ENCODE measurements at regions not wholly inside any gene's neighbourhood (a gene's known extent, or its start where the extent isn't known, plus 50 kb on each side); places are given as distances from the start of the nearest gene placed in this dataset.

GRCh38 chr19:46546194-46546896 lies 50.7 kb upstream of the PNMA8B start (continued):
- TF ChIP-seq FOXP1 (CRISPR knock-in tag; IDR thresholded peaks at IDR 0.05) (no peak), ETS1 (conservative IDR thresholded peaks at IDR 0.05; ENCODE audit: control insufficient read depth, low read depth, low read length) (peak; percentile 88), CXXC5 (CRISPR knock-in tag; IDR thresholded peaks at IDR 0.05) (no peak), ZNF76 (CRISPR knock-in tag; IDR thresholded peaks at IDR 0.05; ENCODE audit: borderline replicate concordance) (no peak), ZNF217 (CRISPR knock-in tag; IDR thresholded peaks at IDR 0.05) (no peak), CHD2 (IDR thresholded peaks at IDR 0.05; ENCODE audit: low read depth, low read length) (no peak), NRF1 (conservative IDR thresholded peaks at IDR 0.05 in 1 of 2, IDR thresholded peaks at IDR 0.05 in 1 of 2) (peak; percentile 77 to 81), BRF2 (IDR thresholded peaks at IDR 0.05; ENCODE audit: borderline replicate concordance, insufficient read depth, insufficient read length) (no peak), ZNF584 (CRISPR knock-in tag; IDR thresholded peaks at IDR 0.05; ENCODE audit: low read depth) (0 out of 2 replicates have a peak, but pooled peaks have one; percentile 31), USF1 (CRISPR knock-in tag; IDR thresholded peaks at IDR 0.05) (peak; percentile 96)
- TF ChIP-seq, protein P1, sequence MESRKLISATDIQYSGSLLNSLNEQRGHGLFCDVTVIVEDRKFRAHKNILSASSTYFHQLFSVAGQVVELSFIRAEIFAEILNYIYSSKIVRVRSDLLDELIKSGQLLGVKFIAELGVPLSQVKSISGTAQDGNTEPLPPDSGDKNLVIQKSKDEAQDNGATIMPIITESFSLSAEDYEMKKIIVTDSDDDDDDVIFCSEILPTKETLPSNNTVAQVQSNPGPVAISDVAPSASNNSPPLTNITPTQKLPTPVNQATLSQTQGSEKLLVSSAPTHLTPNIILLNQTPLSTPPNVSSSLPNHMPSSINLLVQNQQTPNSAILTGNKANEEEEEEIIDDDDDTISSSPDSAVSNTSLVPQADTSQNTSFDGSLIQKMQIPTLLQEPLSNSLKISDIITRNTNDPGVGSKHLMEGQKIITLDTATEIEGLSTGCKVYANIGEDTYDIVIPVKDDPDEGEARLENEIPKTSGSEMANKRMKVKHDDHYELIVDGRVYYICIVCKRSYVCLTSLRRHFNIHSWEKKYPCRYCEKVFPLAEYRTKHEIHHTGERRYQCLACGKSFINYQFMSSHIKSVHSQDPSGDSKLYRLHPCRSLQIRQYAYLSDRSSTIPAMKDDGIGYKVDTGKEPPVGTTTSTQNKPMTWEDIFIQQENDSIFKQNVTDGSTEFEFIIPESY (CRISPR knock-in tag; IDR thresholded peaks at IDR 0.05) = no peak
- TF ChIP-seq, protein P2, sequence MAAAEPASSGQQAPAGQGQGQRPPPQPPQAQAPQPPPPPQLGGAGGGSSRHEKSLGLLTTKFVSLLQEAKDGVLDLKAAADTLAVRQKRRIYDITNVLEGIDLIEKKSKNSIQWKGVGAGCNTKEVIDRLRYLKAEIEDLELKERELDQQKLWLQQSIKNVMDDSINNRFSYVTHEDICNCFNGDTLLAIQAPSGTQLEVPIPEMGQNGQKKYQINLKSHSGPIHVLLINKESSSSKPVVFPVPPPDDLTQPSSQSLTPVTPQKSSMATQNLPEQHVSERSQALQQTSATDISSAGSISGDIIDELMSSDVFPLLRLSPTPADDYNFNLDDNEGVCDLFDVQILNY (CRISPR knock-in tag; IDR thresholded peaks at IDR 0.05) = no peak
- TF ChIP-seq, protein P3, sequence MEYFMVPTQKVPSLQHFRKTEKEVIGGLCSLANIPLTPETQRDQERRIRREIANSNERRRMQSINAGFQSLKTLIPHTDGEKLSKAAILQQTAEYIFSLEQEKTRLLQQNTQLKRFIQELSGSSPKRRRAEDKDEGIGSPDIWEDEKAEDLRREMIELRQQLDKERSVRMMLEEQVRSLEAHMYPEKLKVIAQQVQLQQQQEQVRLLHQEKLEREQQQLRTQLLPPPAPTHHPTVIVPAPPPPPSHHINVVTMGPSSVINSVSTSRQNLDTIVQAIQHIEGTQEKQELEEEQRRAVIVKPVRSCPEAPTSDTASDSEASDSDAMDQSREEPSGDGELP (CRISPR knock-in tag; IDR thresholded peaks at IDR 0.05; ENCODE audit: borderline replicate concordance) = peak; percentile 67; the same call in 1 of the 2 replicates
- TF ChIP-seq, protein P4, sequence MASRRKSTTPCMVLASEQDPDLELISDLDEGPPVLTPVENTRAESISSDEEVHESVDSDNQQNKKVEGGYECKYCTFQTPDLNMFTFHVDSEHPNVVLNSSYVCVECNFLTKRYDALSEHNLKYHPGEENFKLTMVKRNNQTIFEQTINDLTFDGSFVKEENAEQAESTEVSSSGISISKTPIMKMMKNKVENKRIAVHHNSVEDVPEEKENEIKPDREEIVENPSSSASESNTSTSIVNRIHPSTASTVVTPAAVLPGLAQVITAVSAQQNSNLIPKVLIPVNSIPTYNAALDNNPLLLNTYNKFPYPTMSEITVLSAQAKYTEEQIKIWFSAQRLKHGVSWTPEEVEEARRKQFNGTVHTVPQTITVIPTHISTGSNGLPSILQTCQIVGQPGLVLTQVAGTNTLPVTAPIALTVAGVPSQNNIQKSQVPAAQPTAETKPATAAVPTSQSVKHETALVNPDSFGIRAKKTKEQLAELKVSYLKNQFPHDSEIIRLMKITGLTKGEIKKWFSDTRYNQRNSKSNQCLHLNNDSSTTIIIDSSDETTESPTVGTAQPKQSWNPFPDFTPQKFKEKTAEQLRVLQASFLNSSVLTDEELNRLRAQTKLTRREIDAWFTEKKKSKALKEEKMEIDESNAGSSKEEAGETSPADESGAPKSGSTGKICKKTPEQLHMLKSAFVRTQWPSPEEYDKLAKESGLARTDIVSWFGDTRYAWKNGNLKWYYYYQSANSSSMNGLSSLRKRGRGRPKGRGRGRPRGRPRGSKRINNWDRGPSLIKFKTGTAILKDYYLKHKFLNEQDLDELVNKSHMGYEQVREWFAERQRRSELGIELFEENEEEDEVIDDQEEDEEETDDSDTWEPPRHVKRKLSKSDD (conservative IDR thresholded peaks at IDR 0.05; ENCODE audit: low read length) = no peak
